Activated CD4-positive, CD25-positive, alpha-beta regulatory T cell (primary cell): ENCODE measurements at regions not wholly inside any gene's neighbourhood (a gene's known extent, or its start where the extent isn't known, plus 50 kb on each side); places are given as distances from the start of the nearest gene placed in this dataset.

Source experiments
- DNase-seq, 4 experiments: peaks; one replicate each; lab custom pipeline; 2025; lab: John Stamatoyannopoulos, UW

DNA sequence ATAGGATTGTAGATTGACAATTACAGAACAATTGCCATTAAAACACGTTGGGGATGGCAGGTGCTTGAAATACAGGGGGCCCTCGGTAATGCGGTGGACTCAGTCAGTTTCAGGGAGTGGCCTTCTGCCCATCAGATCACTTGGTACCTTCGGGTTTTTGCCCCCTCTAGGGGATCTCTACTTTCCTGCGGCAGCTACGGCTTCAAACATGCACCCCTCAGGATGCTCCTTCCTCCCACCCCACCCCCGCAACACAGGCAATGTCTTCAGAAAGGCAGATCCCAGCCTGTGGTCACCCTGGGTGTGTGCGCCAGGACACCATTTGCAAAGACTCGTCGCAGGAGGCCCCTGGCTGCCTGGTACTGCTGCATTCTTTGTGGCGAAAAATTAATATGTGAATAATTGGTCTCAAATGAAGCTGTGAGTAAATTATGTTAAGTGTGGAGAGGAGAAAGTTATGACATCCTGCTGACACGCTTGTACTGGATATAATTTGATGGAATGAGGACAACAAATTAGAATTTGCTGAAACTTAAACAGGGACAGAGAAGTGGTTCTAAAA, 431.0 kb upstream of the MKI67 start:
- DNase-seq: no peak

DNA sequence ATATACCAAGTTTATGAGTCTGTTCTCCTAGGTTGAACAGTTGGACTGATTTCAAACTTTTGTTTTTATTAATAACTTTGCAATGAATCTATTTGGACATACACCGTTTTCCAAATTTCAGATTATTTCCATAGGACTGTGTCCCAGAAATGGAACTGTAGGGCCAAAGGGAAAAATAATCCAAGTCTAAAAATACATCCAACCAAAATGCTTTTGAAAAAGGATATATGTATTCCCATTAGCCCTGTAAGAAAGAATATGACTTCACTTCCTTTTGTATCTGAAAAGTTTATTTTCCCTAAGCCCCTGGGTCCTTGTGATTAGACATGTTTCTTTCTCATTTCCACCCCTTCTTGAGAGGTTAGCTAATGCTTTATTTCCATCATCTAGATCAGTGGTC, 434.2 kb upstream of the MKI67 start:
- no peak for DNase-seq

DNA sequence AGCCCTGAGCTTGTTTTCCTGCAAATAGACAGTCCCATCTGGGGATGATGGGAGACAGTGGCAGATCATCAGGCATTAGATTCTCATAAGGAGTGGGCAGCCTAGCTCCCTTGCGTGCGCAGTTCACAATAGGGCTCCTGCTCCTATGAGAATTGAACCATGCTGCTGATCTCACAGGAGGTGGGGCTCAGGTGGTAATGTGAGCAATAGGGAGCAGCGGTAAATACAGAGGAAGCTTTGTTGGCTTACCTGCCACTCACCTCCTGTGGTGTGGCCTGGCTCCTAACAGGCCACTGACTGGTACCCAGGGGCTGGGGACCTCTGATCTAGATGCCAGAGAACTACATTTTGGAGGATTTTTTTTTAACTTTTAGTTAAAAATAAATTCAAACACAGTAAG, 434.8 kb upstream of the MKI67 start:
- DNase-seq: no peak

DNA sequence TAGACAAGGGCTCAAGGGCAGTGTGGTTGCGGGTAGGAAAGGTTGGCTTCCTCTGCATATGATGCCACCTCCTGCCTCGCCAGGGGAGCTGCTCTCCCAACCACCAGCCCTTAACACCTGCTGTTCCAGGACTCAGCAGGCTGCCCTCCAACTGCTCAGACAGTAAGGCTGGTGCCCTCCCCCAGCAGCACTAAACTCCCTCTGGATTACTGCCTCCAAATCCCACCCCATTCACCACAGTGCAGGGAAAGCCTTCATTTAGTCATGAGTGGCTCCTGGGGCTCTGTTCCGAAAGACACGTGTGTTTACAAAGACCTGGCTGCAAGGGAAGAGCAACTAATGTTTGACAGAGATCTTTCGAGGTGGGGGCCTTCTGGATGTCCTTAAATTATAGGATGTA, 437.2 kb upstream of the MKI67 start:
- no peak for DNase-seq

DNA sequence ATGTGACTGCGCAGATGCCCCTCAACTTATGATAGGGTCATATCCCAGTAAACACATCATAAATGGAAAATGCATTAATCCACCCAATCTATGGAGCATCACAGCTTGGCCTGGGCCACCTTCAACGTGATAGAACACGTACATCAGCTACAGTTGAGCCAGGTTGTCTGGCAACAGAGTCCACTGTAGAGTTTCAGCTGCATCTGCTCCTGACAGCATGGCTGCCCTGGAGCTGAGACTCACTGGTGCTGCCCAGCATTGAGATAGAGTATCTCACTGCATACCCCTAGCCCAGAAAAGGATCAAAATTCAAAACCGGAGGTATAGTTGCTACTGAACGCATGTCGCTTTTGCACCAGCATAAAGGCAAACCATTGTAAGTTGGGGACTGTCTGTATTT, 437.7 kb upstream of the MKI67 start:
- DNase-seq: no peak

DNA sequence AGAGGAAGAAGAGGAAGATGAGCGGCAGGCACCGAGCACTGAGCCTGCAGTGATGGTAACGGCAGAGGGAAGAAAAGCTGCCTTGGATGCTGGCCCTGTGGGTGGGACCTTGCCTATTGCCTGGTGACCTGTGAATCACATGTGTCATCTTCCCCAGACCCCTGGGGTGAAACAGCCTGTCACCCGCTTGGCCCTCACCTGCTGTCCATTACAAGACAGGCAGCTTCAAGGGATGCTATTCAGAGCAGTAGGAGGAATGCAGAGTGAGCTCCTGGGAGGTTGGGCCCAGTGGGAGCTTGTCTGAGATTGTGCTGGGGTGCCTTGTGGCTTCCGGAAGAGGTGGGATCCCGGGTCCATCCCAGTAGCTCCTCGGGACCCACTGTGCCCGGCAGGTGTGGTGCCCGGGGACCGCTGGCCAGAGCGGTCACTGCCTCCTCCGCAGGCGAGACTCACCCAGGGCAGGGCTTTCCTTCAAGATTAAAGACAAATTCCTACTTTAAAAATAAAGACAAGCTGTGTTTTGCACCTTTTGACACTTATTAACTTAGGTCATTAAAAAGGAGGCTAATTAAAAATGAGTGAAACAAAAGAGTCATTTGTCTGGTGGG, 440.2 kb upstream of the MKI67 start:
- DNase-seq: no peak

DNA sequence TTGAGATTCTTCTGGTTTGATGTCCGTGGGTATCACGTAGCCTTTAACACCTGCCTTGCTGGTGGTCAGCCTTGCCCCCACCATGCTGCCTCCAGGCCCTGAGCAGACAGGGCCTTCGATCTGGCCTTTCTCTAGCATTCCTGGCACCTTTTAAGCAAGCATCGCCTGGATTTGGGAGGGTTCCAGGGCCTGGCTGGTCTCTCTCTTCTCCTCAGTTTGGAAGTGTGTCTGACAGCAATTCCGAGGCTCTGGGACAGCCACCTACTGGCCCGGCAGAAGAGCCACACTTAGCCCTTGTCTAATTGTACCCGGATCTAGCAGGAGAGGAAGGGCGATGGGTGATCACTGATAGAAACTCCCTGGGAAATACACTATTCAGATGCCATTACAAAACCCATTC, 441.3 kb upstream of the MKI67 start:
- no peak for DNase-seq

DNA sequence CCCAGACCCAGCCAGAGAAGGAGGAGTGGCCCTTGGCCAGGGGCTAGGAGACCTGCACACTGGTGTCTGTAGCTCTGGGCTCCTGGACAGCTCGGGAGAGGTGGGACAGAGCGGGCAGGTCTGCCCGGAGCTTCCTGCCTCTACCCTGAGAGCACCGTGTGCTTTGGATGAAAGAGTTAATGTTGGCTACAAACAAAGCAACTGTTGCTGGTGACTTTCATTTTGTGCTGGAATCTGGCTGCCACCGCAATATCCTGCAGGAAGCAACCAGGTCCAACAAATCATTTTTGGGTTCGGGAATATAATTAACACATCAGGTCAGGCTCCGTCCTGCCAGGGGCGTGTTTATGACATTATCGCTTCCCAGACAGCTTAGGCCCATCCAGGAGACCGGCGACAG, 441.8 kb upstream of the MKI67 start:
- DNase-seq: no peak

DNA sequence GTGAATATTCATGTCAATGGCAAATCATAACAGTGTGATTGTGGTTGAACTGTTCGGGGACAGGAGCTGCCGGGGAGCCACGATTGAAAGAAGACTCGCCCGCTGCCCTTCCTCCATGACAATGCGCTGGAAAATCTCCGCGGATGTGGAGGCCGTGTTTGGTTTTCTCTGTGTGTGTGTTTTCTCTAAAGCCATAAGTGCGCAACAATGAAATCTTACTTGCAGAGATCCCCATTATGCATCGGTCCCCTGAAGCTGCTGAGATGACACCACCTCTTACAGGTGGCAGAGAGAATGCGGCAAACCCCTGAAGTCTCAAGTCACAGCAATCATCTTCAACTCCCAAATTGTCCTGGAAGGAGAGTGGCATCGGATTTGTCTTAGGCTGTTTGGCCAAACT, 442.3 kb upstream of the MKI67 start:
- DNase-seq: no peak

DNA sequence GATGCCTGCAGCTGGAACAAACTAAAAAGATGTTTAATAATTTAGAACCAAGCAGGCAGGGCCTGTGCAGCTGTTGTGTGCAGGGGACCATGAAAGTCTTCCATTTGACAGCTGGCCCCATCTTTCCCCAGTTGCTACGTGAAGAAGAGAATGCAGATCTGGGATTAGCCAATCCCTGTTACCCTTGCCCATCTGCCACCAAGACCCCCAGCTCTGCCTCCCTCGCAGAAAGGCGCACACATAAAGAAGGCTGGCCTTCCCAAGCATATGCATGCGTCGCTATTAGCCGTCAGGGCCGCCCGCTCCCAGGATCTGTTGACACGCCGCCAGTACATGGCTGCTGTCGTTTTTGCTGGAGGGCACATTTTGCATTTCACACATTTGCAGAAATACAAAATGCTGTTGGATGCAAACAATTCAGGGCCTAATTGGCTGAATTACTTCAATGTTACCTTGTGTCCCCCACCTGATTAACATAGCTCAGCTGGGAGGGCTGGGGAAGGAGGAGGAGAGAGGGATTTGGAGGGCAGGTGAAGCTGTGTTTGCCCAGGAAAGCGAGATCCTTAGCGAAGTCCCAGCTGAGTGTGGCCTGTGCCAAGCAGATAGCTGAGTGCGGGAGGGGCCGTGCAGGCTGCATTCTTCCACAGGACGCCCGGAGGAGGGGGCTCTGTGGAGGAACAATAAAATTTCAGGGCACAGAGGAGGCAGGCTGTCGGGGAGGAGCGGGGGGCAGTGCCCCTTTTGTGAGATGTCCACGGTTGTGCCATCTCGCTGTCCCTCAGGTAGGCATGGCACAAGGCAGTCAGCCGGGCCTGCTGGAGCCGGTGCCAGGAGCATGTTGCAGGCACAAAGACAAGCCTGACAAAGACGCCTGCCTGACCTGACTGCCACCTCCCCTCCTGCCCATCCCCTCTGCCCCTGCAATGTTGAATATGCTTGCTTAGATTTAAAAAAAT, 443.0 kb upstream of the MKI67 start:
- no peak for DNase-seq

DNA sequence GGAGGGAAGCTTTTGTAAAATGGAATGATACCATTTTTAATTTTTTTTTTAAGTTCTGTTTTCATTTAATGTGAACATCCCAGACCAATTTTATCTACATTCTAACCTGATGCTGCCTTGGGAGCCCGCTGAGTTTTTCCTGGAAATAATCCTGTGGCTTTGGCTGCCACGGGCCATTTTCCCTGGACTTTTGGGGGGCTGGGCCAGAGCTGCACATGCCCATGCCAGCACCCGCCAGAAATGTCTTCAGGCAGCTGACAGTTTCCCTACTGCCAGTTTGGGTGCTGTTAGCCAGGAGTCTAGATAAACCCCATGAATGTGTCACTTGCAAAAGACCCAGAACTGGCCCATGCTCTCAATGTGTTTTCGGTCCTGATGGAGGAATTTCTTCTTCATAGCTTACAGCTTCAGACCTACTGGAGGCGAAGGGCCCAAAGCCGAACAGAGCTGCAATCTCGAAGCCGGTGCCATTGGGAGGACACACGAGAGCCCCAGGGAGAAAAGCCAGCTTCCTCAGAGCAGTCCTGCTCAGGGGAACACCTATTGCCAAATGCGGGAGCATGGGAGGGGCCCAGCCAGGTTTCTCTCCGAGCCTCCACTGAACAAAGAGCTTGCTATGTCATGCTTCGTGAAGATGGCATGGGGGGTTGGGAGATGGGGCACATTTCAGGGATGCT, 444.2 kb upstream of the MKI67 start:
- DNase-seq: no peak

DNA sequence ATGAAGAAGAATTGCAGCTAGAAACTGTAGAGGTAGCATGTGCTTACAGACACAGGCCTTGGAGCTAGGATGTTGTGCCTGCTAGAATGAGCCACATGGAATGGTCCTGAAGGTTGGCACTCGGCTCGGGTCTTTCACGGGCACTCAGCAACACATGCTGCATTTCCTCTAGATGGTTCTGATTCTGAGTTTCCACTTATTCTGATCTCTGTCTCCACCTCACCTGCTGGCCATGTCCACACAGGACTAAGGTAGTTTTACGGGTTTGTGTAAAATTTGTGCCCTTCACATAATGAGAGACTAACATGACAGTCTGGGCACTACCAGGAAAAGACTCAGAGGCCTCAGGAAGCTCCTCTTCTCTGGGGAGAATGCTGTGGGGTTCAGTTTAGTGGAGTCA, 444.8 kb upstream of the MKI67 start:
- no peak for DNase-seq

DNA sequence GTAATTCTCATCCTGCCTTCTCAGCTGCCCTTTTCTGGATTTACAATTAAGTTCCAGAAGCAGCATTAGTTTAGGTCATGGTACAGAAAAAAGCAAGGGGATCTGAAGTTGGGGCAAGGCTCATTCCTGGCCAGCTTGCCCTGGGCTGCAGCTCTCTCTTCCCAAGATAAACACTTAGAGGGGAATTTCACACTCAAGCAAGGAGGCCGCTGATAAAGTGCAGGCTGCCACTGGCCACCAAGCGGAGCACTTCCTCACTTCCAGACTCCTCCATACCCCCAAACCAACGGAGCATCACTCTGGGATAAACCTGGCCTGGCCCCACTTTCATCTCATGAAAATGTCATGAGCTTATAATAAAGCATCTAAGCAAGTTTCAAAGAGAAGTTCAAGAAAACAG, 445.5 kb upstream of the MKI67 start:
- DNase-seq: no peak

DNA sequence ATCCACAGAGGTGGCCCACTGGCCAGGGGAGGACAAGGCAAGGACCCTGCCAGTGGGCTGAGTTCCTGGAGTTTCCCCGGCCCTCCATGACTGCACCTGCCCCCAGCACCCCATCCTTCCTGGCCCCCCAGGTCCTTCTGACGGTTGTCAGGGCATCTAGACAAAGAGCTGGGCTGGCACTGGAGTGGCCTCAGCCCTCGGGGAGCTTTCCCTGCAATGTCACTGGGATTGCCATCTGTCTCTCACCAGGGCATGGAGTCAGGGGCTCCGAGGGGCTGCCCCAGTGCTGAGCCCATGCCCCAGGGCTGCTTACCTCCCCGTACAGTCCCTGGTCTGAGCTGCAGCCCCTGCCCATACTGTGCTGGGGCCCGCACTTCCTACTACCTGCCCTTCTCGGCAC, 446.5 kb upstream of the MKI67 start:
- no peak for DNase-seq

DNA sequence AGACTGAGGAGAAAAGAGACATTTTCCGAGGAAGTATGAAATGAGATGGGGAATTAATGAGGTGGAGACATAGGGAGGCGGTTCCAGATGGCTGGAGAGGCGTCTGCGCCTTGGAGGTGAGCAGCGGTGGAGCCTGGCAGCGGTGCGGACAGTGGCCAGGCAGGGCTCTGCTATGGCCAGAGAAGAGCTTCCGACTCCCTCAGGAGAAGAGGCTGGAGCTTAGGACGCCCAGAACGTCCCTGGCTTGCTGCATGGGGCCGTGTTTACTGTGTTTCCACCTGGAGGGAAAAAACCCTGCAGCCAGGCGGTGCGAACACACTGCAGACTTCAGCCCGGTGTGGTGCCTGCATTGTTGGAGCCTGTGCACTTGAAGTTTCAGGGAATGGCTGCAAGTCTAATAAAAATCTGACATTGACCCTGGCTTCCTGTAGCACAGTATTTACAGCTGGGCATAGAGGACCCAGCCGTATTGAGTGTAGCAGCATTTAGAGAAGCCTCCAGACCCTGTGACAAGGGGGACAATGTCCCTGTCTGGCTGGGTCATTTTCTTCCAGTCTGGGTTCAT, 447.1 kb upstream of the MKI67 start:
- no peak for DNase-seq

DNA sequence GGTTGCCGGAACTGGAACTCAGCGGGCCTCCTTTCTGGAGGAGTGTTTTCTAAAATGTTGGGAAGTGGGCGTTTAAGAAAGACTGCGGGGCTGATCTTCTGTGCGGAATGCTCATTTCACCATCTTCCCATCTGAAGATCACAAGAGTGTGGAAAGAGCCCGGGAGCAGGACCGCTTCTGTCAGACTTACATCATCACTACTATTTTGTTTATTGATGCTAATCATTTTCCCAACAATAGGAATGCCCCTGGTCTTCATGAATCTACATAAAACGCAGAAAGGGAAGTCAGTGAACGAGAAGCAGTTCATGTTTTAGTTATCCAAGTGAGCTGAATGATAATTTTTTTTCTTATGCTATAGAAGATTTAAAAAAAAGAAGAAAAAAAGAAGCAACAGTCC, 447.8 kb upstream of the MKI67 start:
- no peak for DNase-seq

DNA sequence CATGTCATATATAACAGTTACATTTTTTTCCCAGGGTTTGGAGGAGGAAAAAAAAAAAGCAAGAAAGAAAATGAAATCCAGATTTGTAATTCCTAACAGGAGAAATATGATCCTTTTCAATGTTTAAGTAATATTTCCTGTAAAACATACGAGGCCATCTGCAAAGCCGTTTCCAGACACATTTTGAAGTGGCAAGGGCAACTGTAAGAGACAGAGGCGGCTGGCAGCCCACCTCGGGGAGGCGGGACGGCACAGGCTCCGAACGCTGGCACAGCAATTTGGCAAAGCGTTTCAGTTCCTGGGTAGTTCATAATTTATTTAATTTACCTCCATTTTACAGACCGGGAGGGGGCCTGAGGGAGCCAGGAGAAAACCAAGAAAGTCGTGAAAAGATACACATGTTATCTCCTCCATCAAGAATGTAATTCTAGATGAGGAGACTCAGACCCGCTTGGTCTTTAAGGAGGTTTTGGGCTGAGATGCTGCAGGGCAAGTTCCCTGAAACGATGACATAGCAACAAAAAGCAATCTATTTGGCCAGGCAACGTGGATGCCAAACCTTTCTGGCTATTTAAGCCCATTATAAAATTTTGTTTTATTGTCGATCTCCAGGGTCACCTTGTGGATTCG, 448.5 kb upstream of the MKI67 start:
- DNase-seq: no peak

DNA sequence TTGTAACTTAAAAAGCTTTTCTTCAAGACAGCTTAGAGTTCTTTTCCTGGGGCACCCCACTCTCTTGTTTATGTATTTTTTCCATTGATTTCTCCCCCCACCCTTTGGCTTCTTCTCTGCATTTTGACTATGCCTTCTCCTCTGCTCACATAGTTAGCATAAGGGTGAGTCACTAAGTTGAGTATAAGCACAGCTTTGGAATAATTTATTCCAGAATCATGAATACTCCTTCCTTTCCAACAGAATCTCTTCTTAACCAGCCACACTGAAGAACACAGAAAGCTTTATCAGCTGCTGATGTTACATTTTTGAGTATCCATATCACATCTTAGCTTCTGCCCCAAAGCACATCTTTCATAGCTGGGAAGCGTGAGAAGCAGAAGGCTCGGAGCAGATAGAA, 449.5 kb upstream of the MKI67 start:
- DNase-seq: no peak

DNA sequence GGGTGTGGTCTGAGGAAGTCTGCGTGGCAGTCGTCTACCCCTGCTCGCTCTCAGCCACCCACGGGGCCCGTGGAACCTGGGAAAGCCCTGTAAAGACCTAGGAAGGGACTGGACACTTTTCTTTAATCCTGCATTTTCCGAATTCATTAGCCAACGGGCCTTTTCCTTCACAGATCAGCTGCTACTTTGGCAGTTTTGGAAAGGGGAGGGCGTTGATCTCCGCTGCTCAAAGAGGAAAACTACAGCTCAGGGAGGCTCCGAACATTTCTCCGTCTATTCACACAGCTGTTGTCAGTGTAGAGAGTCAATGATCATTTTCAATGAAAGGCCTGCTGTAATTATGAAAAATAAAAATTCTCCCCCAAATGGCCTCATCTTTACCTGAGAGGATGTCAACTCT, 450.1 kb upstream of the MKI67 start:
- no peak for DNase-seq

DNA sequence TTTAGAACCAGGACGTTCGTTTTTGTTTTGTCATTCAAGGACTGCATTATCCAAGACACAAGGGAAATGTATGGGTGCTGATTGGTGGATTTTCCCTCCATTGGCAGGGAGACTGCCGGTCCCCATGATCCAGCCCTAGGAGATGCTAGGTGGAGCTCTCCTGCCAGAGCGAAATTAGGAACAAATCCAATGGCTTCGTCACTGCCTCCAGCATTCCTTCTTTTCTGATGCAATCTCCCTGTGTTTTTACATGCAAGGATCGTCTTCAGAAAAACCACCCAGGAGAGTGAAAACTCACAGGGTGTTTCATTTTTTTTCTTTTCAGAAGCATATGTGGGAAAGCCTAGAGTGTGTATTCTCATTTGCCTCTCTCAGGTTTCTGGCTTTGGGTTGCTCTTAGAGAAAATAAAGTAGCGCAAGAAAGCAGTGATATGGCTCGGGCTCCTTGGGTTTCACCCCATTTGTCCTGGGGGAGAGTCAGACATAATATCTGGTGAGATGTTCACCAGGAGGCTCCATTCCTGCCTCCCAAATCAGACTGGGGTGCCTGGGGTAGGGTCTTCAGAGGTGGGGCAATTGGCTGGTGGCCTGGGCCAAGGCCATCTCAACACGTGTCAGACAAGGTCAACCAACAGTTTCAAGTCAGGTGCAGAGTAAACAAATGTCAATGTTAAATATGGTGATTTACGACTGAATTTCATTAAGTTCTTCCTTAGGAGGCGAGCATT, 450.9 kb upstream of the MKI67 start:
- no peak for DNase-seq
